ENCODE measurements at regions not wholly inside any gene's neighbourhood (a gene's known extent, or its start where the extent isn't known, plus 50 kb on each side); places are given as distances from the start of the nearest gene placed in this dataset.

DNA sequence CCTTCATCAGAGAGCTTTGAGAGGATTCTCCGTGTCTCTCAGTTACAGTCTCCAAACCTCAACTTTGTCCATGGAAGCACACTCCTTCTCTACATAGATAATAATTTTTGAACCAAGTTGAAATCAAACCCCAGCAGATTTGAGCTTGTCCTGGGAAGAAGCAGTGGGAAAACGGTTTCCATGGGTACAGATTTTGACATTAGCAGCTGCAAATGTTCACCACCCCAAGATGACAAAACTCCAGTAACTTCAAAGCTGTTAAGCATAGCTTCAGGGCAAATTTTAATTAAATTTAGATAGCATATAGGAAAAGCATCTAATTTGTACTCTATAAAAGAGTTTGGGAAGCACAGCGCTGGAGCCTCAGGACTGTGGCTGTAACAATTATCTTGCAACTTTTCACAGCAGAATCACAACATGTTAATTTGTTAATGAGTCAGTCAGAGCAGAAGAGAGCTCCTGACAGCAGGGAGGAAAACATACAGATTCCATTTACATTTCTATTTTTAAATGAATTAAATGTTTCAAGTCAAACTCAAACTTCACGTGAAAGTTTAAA is 240.7 kb downstream of the BMP7 start:
- no peak overlapping the region for H3K23ac ChIP-seq (ENCODE audit: insufficient read length, low read depth, low read length)
- H3K27me3 ChIP-seq (ENCODE audit: insufficient read depth, low read length): no peaks in the 10 kb centered on the region
- no peak overlapping the region for H3T11ph ChIP-seq (ENCODE audit: low read length)
- WGBS (ENCODE audit: extremely low coverage, insufficient read length, low lambda C conversion rate): no CpG with 5 or more reads among the region's 4 CpGs
- no peaks in the 10 kb centered on the region; a peak in 1 of 5 replicates for H3K9me3 Mint-ChIP-seq
- H3K27me3 Mint-ChIP-seq (ENCODE audit: low read depth): peaks cover 29% of the 10 kb centered on the region
- no peak overlapping the region for H2AK5ac ChIP-seq (ENCODE audit: insufficient read length, low read length)
- peaks cover 3% of the 10 kb centered on the region; the same call in 1 of the 2 replicates for H3K4me1 ChIP-seq (ENCODE audit: insufficient read depth, low read length)
- H3K4ac ChIP-seq (ENCODE audit: low read depth, low read length): no peak overlapping the region
- H4K5ac ChIP-seq (ENCODE audit: insufficient read length, low read depth, low read length): no peak overlapping the region
- no peak overlapping the region for H3K18ac ChIP-seq (ENCODE audit: insufficient read length, low read depth, low read length)
- H3K27ac Mint-ChIP-seq: no peak overlapping the region
- H2BK15ac ChIP-seq (ENCODE audit: low read depth, low read length): no peak overlapping the region
- H3K4me1 Mint-ChIP-seq: peaks cover 28 to 44% of the 10 kb centered on the region in 2 experiments
- H3K56ac ChIP-seq (ENCODE audit: insufficient read length, low read depth, low read length): no peak overlapping the region
- no peaks in the 10 kb centered on the region for H3K23me2 ChIP-seq (ENCODE audit: insufficient read length, low read depth, low read length, poor library complexity, severe bottlenecking)
- H3K79me1 ChIP-seq (ENCODE audit: insufficient read depth, low read depth, low read length, poor library complexity, severe bottlenecking): no peaks in the 10 kb centered on the region
- H2BK12ac ChIP-seq (ENCODE audit: insufficient read length, low read depth, low read length): no peak overlapping the region
- TF ChIP-seq, protein P1, sequence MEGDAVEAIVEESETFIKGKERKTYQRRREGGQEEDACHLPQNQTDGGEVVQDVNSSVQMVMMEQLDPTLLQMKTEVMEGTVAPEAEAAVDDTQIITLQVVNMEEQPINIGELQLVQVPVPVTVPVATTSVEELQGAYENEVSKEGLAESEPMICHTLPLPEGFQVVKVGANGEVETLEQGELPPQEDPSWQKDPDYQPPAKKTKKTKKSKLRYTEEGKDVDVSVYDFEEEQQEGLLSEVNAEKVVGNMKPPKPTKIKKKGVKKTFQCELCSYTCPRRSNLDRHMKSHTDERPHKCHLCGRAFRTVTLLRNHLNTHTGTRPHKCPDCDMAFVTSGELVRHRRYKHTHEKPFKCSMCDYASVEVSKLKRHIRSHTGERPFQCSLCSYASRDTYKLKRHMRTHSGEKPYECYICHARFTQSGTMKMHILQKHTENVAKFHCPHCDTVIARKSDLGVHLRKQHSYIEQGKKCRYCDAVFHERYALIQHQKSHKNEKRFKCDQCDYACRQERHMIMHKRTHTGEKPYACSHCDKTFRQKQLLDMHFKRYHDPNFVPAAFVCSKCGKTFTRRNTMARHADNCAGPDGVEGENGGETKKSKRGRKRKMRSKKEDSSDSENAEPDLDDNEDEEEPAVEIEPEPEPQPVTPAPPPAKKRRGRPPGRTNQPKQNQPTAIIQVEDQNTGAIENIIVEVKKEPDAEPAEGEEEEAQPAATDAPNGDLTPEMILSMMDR (conservative IDR thresholded peaks at IDR 0.05): no peak
- H3K79me2 ChIP-seq (ENCODE audit: insufficient read depth, low read length): no peaks in the 10 kb centered on the region
- no peak overlapping the region for H3K27ac ChIP-seq (ENCODE audit: insufficient read length, low read depth, low read length)
- H3K14ac ChIP-seq (ENCODE audit: insufficient read depth, low read length): no peak overlapping the region
- H3K4me3 Mint-ChIP-seq: no peak overlapping the region
- no peak overlapping the region for H3K9ac ChIP-seq (ENCODE audit: extremely low read depth, insufficient read length, low read length)
- H3K36me3 Mint-ChIP-seq (ENCODE audit: insufficient read depth in 1 of 3, low read depth in 3 of 3): peaks cover 0 to 5% (median 0%) of the 10 kb centered on the region in 3 experiments; a peak in 2 of 7 replicates
- H2BK20ac ChIP-seq (ENCODE audit: low read depth, low read length, poor library complexity, severe bottlenecking): no peak overlapping the region
- no peak overlapping the region for H4K91ac ChIP-seq (ENCODE audit: insufficient read length, low read depth, low read length)
- no peak overlapping the region for H2AFZ ChIP-seq (ENCODE audit: low read length)
- no peaks in the 10 kb centered on the region for H3K9me3 ChIP-seq (ENCODE audit: control insufficient read depth, low read depth, low read length)
- H3K4me2 ChIP-seq (ENCODE audit: insufficient read depth, insufficient read length, low read length): no peak overlapping the region
- no peak overlapping the region for H4K8ac ChIP-seq (replicated peaks; ENCODE audit: insufficient read length, low read depth, low read length)
- no peak overlapping the region for H2BK5ac ChIP-seq (ENCODE audit: insufficient read length, low read length)
- H2BK120ac ChIP-seq (ENCODE audit: low read depth, low read length, poor library complexity, severe bottlenecking): no peak overlapping the region
- no peak for DNase-seq
- no peaks in the 10 kb centered on the region for H4K20me1 ChIP-seq (ENCODE audit: control insufficient read depth, insufficient read depth, insufficient read length)
